ENCODE measurements at regions not wholly inside any gene's neighbourhood (a gene's known extent, or its start where the extent isn't known, plus 50 kb on each side); places are given as distances from the start of the nearest gene placed in this dataset.
"Not testable (repeated sequence)": the region's sequence is repeated elsewhere in the genome, so short reads cannot be mapped to it uniquely, and the experiment has no call there.

- no CpG with 5 or more reads among the region's 1 CpG for WGBS, 2 experiments (ENCODE audit: insufficient coverage in 2 of 2)
- no peak overlapping the region for H3K27ac ChIP-seq (ENCODE audit: low read depth, low read length, severe bottlenecking)
- no peaks in the 10 kb centered on the region for H3K36me3 ChIP-seq (ENCODE audit: control insufficient read depth, insufficient read depth, low read length)
- no peak overlapping the region for H3K4me3 ChIP-seq (ENCODE audit: extremely low read depth, insufficient read depth, low read length, poor library complexity, severe bottlenecking)
- H3K9me3 ChIP-seq (ENCODE audit: control insufficient read depth, low read length), result no peaks in the 10 kb centered on the region
- H3K4me1 ChIP-seq (ENCODE audit: control insufficient read depth, insufficient read depth, low read length, poor library complexity, severe bottlenecking), result no peaks in the 10 kb centered on the region
These were observed 73.6 kb upstream of the LYPLAL1 start for GRCh38 chr1:219100059-219100458.

- not testable (repeated sequence) for H3K4me1 ChIP-seq (ENCODE audit: control insufficient read depth, insufficient read depth, low read length, poor library complexity, severe bottlenecking); H3K4me3 ChIP-seq (ENCODE audit: extremely low read depth, insufficient read depth, low read length, poor library complexity, severe bottlenecking); H3K36me3 ChIP-seq (ENCODE audit: control insufficient read depth, insufficient read depth, low read length); H3K9me3 ChIP-seq (ENCODE audit: control insufficient read depth, low read length); H3K27ac ChIP-seq (ENCODE audit: low read depth, low read length, severe bottlenecking)
- WGBS, 2 experiments (ENCODE audit: insufficient coverage in 2 of 2), result 100% methylated on average over 1 of the region's 1 CpG; no CpG with 5 or more reads in 1 of the 2 experiments
These were observed 71.2 kb upstream of the LYPLAL1 start for GRCh38 chr1:219102466-219102865.

GRCh38 chr1:219105893-219106292 is 67.8 kb upstream of the LYPLAL1 start:
- Histone ChIP-seq H3K4me3 (ENCODE audit: extremely low read depth, insufficient read depth, low read length, poor library complexity, severe bottlenecking) (no peak overlapping the region), H3K4me1 (ENCODE audit: control insufficient read depth, insufficient read depth, low read length, poor library complexity, severe bottlenecking) (no peaks in the 10 kb centered on the region), H3K36me3 (ENCODE audit: control insufficient read depth, insufficient read depth, low read length) (no peaks in the 10 kb centered on the region), H3K9me3 (ENCODE audit: control insufficient read depth, low read length) (no peaks in the 10 kb centered on the region), H3K27ac (ENCODE audit: low read depth, low read length, severe bottlenecking) (no peak overlapping the region)
- WGBS, 2 experiments (ENCODE audit: insufficient coverage in 2 of 2), result no CpG with 5 or more reads among the region's 1 CpG

- Histone ChIP-seq H3K4me1 (ENCODE audit: control insufficient read depth, insufficient read depth, low read length, poor library complexity, severe bottlenecking) (no peaks in the 10 kb centered on the region), H3K4me3 (ENCODE audit: extremely low read depth, insufficient read depth, low read length, poor library complexity, severe bottlenecking) (no peak overlapping the region), H3K36me3 (ENCODE audit: control insufficient read depth, insufficient read depth, low read length) (no peaks in the 10 kb centered on the region), H3K27ac (ENCODE audit: low read depth, low read length, severe bottlenecking) (peak overlapping the region; percentile 57), H3K9me3 (ENCODE audit: control insufficient read depth, low read length) (peaks cover 4% of the 10 kb centered on the region)
These were observed 64.2 kb upstream of the LYPLAL1 start for GRCh38 chr1:219109424-219110018.

GRCh38 chr1:219113261-219113660 is 60.4 kb upstream of the LYPLAL1 start:
- no peaks in the 10 kb centered on the region for H3K4me1 ChIP-seq (ENCODE audit: control insufficient read depth, insufficient read depth, low read length, poor library complexity, severe bottlenecking)
- peaks cover 4% of the 10 kb centered on the region for H3K9me3 ChIP-seq (ENCODE audit: control insufficient read depth, low read length)
- no peak overlapping the region for H3K27ac ChIP-seq (ENCODE audit: low read depth, low read length, severe bottlenecking)

GRCh38 chr1:219114014-219114413 is 59.7 kb upstream of the LYPLAL1 start:
- Histone ChIP-seq H3K4me1 (ENCODE audit: control insufficient read depth, insufficient read depth, low read length, poor library complexity, severe bottlenecking) (no peaks in the 10 kb centered on the region), H3K36me3 (ENCODE audit: control insufficient read depth, insufficient read depth, low read length) (no peaks in the 10 kb centered on the region), H3K9me3 (ENCODE audit: control insufficient read depth, low read length) (peaks cover 4% of the 10 kb centered on the region), H3K4me3 (ENCODE audit: extremely low read depth, insufficient read depth, low read length, poor library complexity, severe bottlenecking) (no peak overlapping the region), H3K27ac (ENCODE audit: low read depth, low read length, severe bottlenecking) (no peak overlapping the region)
- WGBS, 2 experiments (ENCODE audit: insufficient coverage in 2 of 2), result 100% methylated on average over 1 of the region's 1 CpG

More at GRCh38 chr1:219113261-219113660, 60.4 kb upstream of the LYPLAL1 start:
- no peak overlapping the region for H3K4me3 ChIP-seq (ENCODE audit: extremely low read depth, insufficient read depth, low read length, poor library complexity, severe bottlenecking)
- no peaks in the 10 kb centered on the region for H3K36me3 ChIP-seq (ENCODE audit: control insufficient read depth, insufficient read depth, low read length)

- Histone ChIP-seq H3K4me1 (ENCODE audit: control insufficient read depth, insufficient read depth, low read length, poor library complexity, severe bottlenecking) (no peaks in the 10 kb centered on the region), H3K4me3 (ENCODE audit: extremely low read depth, insufficient read depth, low read length, poor library complexity, severe bottlenecking) (no peak overlapping the region), H3K27ac (ENCODE audit: low read depth, low read length, severe bottlenecking) (no peak overlapping the region), H3K36me3 (ENCODE audit: control insufficient read depth, insufficient read depth, low read length) (no peaks in the 10 kb centered on the region), H3K9me3 (ENCODE audit: control insufficient read depth, low read length) (no peaks in the 10 kb centered on the region)
These were observed 53.8 kb upstream of the LYPLAL1 start for GRCh38 chr1:219119839-219120238.

GRCh38 chr1:219120624-219121544 is 52.8 kb upstream of the LYPLAL1 start:
- Histone ChIP-seq H3K4me1 (ENCODE audit: control insufficient read depth, insufficient read depth, low read length, poor library complexity, severe bottlenecking) (no peaks in the 10 kb centered on the region), H3K36me3 (ENCODE audit: control insufficient read depth, insufficient read depth, low read length) (no peaks in the 10 kb centered on the region), H3K9me3 (ENCODE audit: control insufficient read depth, low read length) (no peaks in the 10 kb centered on the region), H3K27ac (ENCODE audit: low read depth, low read length, severe bottlenecking) (no peak overlapping the region), H3K4me3 (ENCODE audit: extremely low read depth, insufficient read depth, low read length, poor library complexity, severe bottlenecking) (no peak overlapping the region)
- WGBS, 2 experiments (ENCODE audit: insufficient coverage in 2 of 2), result 92 to 93% methylated on average over 5 to 6 of the region's 6 CpGs

- H3K36me3 ChIP-seq (ENCODE audit: control insufficient read depth, insufficient read depth, low read length), result no peaks in the 10 kb centered on the region
- H3K9me3 ChIP-seq (ENCODE audit: control insufficient read depth, low read length), result no peaks in the 10 kb centered on the region
- no peak overlapping the region for H3K27ac ChIP-seq (ENCODE audit: low read depth, low read length, severe bottlenecking)
- WGBS, 2 experiments (ENCODE audit: insufficient coverage in 2 of 2), result 83 to 100% methylated on average over 1 to 2 of the region's 2 CpGs
- no peak overlapping the region for H3K4me3 ChIP-seq (ENCODE audit: extremely low read depth, insufficient read depth, low read length, poor library complexity, severe bottlenecking)
- no peaks in the 10 kb centered on the region for H3K4me1 ChIP-seq (ENCODE audit: control insufficient read depth, insufficient read depth, low read length, poor library complexity, severe bottlenecking)
These were observed 52.0 kb upstream of the LYPLAL1 start for GRCh38 chr1:219121679-219122078.

GRCh38 chr1:219123036-219123435 is 50.6 kb upstream of the LYPLAL1 start:
- H3K4me3 ChIP-seq (ENCODE audit: extremely low read depth, insufficient read depth, low read length, poor library complexity, severe bottlenecking), result no peak overlapping the region
- H3K9me3 ChIP-seq (ENCODE audit: control insufficient read depth, low read length), result no peaks in the 10 kb centered on the region
- H3K27ac ChIP-seq (ENCODE audit: low read depth, low read length, severe bottlenecking), result no peak overlapping the region
- H3K36me3 ChIP-seq (ENCODE audit: control insufficient read depth, insufficient read depth, low read length), result no peaks in the 10 kb centered on the region
- H3K4me1 ChIP-seq (ENCODE audit: control insufficient read depth, insufficient read depth, low read length, poor library complexity, severe bottlenecking), result no peaks in the 10 kb centered on the region
- WGBS, 2 experiments (ENCODE audit: insufficient coverage in 2 of 2), result 92% methylated on average over 4 of the region's 4 CpGs; no CpG with 5 or more reads in 1 of the 2 experiments
